ENCODE measurements at regions not wholly inside any gene's neighbourhood (a gene's known extent, or its start where the extent isn't known, plus 50 kb on each side); places are given as distances from the start of the nearest gene placed in this dataset.
"Not testable (repeated sequence)": the region's sequence is repeated elsewhere in the genome, so short reads cannot be mapped to it uniquely, and the experiment has no call there.

- H3K27ac ChIP-seq (ENCODE audit: low read depth, low read length): no peak overlapping the region
- WGBS, 3 donors: 95 to 97% (median 95%) methylated on average over 1 of the region's 1 CpG
Measured at GRCh38 chr4:38467296-38467695, 196.7 kb upstream of the KLF3 start.

- no peak overlapping the region for H3K27ac ChIP-seq (ENCODE audit: low read depth, low read length)
Measured at GRCh38 chr4:38468339-38468866, 195.6 kb upstream of the KLF3 start.

GRCh38 chr4:38469410-38469809, 194.6 kb upstream of the KLF3 start:
- WGBS, 3 donors: 91 to 97% (median 91%) methylated on average over 3 of the region's 3 CpGs
- no peak overlapping the region for H3K27ac ChIP-seq (ENCODE audit: low read depth, low read length)

More at GRCh38 chr4:38468339-38468866, 195.6 kb upstream of the KLF3 start:
- 86 to 89% (median 88%) methylated on average over 3 of the region's 3 CpGs for WGBS, 3 donors

- WGBS, 3 donors: 84 to 93% (median 91%) methylated on average over 2 of the region's 2 CpGs
- H3K27ac ChIP-seq (ENCODE audit: low read depth, low read length): no peak overlapping the region
Measured at GRCh38 chr4:38470735-38471262, 193.2 kb upstream of the KLF3 start.

- H3K27ac ChIP-seq (ENCODE audit: low read depth, low read length): no peak overlapping the region
- WGBS, 3 donors: 73 to 83% (median 74%) methylated on average over 1 of the region's 1 CpG
Measured at GRCh38 chr4:38482696-38483095, 181.3 kb upstream of the KLF3 start.

GRCh38 chr4:38483628-38484027, 180.4 kb upstream of the KLF3 start:
- not testable (repeated sequence) for H3K27ac ChIP-seq (ENCODE audit: low read depth, low read length)

- no peak overlapping the region for H3K27ac ChIP-seq (ENCODE audit: low read depth, low read length)
- WGBS, 3 donors: 84 to 90% (median 85%) methylated on average over 6 to 9 of the region's 9 CpGs
Measured at GRCh38 chr4:38489011-38489861, 174.8 kb upstream of the KLF3 start.

GRCh38 chr4:38489924-38490639, 173.9 kb upstream of the KLF3 start:
- H3K27ac ChIP-seq (ENCODE audit: low read depth, low read length): no peak overlapping the region
- WGBS, 3 donors: 37 to 54% (median 48%) methylated on average over 7 of the region's 7 CpGs

GRCh38 chr4:38490753-38491446, 173.1 kb upstream of the KLF3 start:
- WGBS, 3 donors: 47 to 91% (median 89%) methylated on average over 4 of the region's 4 CpGs
- no peak overlapping the region for H3K27ac ChIP-seq (ENCODE audit: low read depth, low read length)

- WGBS, 3 donors: 82 to 89% (median 84%) methylated on average over 3 of the region's 3 CpGs
- H3K27ac ChIP-seq (ENCODE audit: low read depth, low read length): no peak overlapping the region
Measured at GRCh38 chr4:38491854-38492478, 172.0 kb upstream of the KLF3 start.

GRCh38 chr4:38493066-38493465, 170.9 kb upstream of the KLF3 start:
- no peak overlapping the region for H3K27ac ChIP-seq (ENCODE audit: low read depth, low read length)

- 76 to 89% (median 78%) methylated on average over 3 of the region's 3 CpGs for WGBS, 3 donors
Measured at GRCh38 chr4:38495446-38495845, 168.6 kb upstream of the KLF3 start.

GRCh38 chr4:38497121-38497520, 166.9 kb upstream of the KLF3 start:
- WGBS, 3 donors: 69 to 86% (median 74%) methylated on average over 3 of the region's 3 CpGs

More at GRCh38 chr4:38495446-38495845, 168.6 kb upstream of the KLF3 start:
- H3K27ac ChIP-seq (ENCODE audit: low read depth, low read length): no peak overlapping the region

GRCh38 chr4:38499101-38499500, 164.9 kb upstream of the KLF3 start:
- 84 to 90% (median 88%) methylated on average over 1 of the region's 1 CpG for WGBS, 3 donors
- H3K27ac ChIP-seq (ENCODE audit: low read depth, low read length): no peak overlapping the region

More at GRCh38 chr4:38497121-38497520, 166.9 kb upstream of the KLF3 start:
- H3K27ac ChIP-seq (ENCODE audit: low read depth, low read length): no peak overlapping the region

- H3K27ac ChIP-seq (ENCODE audit: low read depth, low read length): no peak overlapping the region
- 87 to 94% (median 90%) methylated on average over 2 of the region's 2 CpGs for WGBS, 3 donors
Measured at GRCh38 chr4:38500433-38500832, 163.6 kb upstream of the KLF3 start.

GRCh38 chr4:38501698-38502097, 162.3 kb upstream of the KLF3 start:
- H3K27ac ChIP-seq (ENCODE audit: low read depth, low read length): no peak overlapping the region
- 91 to 96% (median 93%) methylated on average over 2 of the region's 2 CpGs for WGBS, 3 donors

GRCh38 chr4:38503689-38504395, 160.2 kb upstream of the KLF3 start:
- H3K27ac ChIP-seq (ENCODE audit: low read depth, low read length): no peak overlapping the region

GRCh38 chr4:38504396-38504715, 159.6 kb upstream of the KLF3 start:
- no peak overlapping the region for H3K27ac ChIP-seq (ENCODE audit: low read depth, low read length)
- WGBS, 3 donors: 91 to 99% (median 98%) methylated on average over 2 of the region's 2 CpGs

More at GRCh38 chr4:38503689-38504395, 160.2 kb upstream of the KLF3 start:
- WGBS, 3 donors: 74 to 86% (median 78%) methylated on average over 6 of the region's 6 CpGs
